DMS53 treated with DMSO at 0.1 percent for 48 hours (cell line): ENCODE measurements at regions not wholly inside any gene's neighbourhood (a gene's known extent, or its start where the extent isn't known, plus 50 kb on each side); places are given as distances from the start of the nearest gene placed in this dataset.
"Not testable (repeated sequence)": the region's sequence is repeated elsewhere in the genome, so short reads cannot be mapped to it uniquely, and the experiment has no call there.

Experiments used
- DNase-seq: peaks from one replicate; lab custom pipeline; 2025; ENCODE audit not compliant: unreplicated experiment; lab: John Stamatoyannopoulos, UW

GRCh38 chr9:107838766-107839165 lies 349.2 kb upstream of the KLF4 start:
- DNase-seq, result no peak

GRCh38 chr9:107836300-107836699 lies 346.7 kb upstream of the KLF4 start:
- no peak for DNase-seq

GRCh38 chr9:107833295-107833694 lies 343.7 kb upstream of the KLF4 start:
- DNase-seq, result no peak

GRCh38 chr9:107832871-107833270 lies 343.3 kb upstream of the KLF4 start:
- no peak for DNase-seq

GRCh38 chr9:107830479-107830878 lies 340.9 kb upstream of the KLF4 start:
- no peak for DNase-seq

GRCh38 chr9:107827884-107828283 lies 338.3 kb upstream of the KLF4 start:
- DNase-seq, result no peak

GRCh38 chr9:107827304-107827703 lies 337.7 kb upstream of the KLF4 start:
- DNase-seq, result no peak

GRCh38 chr9:107826688-107826983 lies 337.1 kb upstream of the KLF4 start:
- DNase-seq, result not testable (repeated sequence)

GRCh38 chr9:107824556-107824955 lies 335.0 kb upstream of the KLF4 start:
- DNase-seq, result no peak

- peak; percentile 86 for DNase-seq
Measured at GRCh38 chr9:107819772-107820565, 330.4 kb upstream of the KLF4 start.

GRCh38 chr9:107818503-107818829 lies 328.9 kb upstream of the KLF4 start:
- DNase-seq, result not testable (repeated sequence)

GRCh38 chr9:107817595-107818502 lies 328.3 kb upstream of the KLF4 start:
- not testable (repeated sequence) for DNase-seq

- DNase-seq, result no peak
Measured at GRCh38 chr9:107816561-107817021, 327.0 kb upstream of the KLF4 start.

- no peak for DNase-seq
Measured at GRCh38 chr9:107815782-107816560, 326.4 kb upstream of the KLF4 start.

- no peak for DNase-seq
Measured at GRCh38 chr9:107813287-107813686, 323.7 kb upstream of the KLF4 start.

- DNase-seq, result no peak
Measured at GRCh38 chr9:107810461-107810961, 320.9 kb upstream of the KLF4 start.

GRCh38 chr9:107809871-107810460 lies 320.4 kb upstream of the KLF4 start:
- DNase-seq, result no peak

- DNase-seq, result peak; percentile 12
Measured at GRCh38 chr9:107807183-107807582, 317.6 kb upstream of the KLF4 start.

GRCh38 chr9:107805201-107805600 lies 315.6 kb upstream of the KLF4 start:
- DNase-seq, result no peak

- DNase-seq, result no peak
Measured at GRCh38 chr9:107794259-107794658, 304.7 kb upstream of the KLF4 start.

- no peak for DNase-seq
Measured at GRCh38 chr9:107793541-107793940, 304.0 kb upstream of the KLF4 start.
